GM21786 (cell line): ENCODE measurements at regions not wholly inside any gene's neighbourhood (a gene's known extent, or its start where the extent isn't known, plus 50 kb on each side); places are given as distances from the start of the nearest gene placed in this dataset.
"Not testable (repeated sequence)": the region's sequence is repeated elsewhere in the genome, so short reads cannot be mapped to it uniquely, and the experiment has no call there.

ENCODE experiments used
- ATAC-seq: cut with Tn5 transposase; IDR thresholded peaks from one replicate; pipeline ENCODE4 v1.9.1; 2021; ENCODE audit not compliant: unreplicated experiment

DNA sequence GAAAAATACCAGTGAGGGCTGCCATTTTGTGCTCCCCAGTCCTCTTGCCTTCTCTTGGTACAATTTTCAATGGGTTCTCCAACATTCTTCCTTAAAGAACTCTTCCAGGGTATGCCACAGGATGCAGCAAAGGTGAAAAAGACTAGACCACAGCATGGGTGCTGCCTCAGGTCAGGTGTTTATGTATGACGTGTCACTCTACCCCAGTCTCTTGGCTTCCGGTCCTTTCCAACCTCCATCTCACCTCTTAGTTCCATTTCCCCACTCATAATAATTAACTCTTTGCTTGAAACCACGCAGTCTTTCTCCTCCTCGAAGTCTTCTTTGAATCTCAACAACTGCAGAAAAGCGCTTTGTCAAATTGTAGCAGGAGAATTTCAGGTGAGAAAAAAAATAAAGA is 104.7 kb upstream of the TBC1D5 start:
- ATAC-seq = no peak

DNA sequence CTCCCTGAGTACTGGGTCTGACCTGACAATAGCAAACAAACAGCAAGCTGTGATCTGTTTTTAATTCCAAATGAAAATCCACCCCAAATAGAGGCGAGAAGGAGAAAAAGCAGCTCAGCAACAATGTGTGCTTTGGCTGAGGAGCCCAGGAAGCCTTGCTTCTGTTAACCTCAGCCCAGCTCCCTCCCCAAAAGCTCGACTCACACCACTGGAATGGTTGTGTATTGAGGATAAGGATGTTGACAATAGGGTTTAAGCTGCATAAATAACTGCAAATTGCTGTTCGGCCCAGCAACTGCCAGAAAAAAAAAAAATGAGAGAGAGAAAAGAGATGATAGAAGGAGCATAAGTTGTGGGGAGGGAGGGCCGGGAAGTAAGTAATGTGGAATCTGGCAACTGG is 104.0 kb upstream of the TBC1D5 start:
- no peak for ATAC-seq

DNA sequence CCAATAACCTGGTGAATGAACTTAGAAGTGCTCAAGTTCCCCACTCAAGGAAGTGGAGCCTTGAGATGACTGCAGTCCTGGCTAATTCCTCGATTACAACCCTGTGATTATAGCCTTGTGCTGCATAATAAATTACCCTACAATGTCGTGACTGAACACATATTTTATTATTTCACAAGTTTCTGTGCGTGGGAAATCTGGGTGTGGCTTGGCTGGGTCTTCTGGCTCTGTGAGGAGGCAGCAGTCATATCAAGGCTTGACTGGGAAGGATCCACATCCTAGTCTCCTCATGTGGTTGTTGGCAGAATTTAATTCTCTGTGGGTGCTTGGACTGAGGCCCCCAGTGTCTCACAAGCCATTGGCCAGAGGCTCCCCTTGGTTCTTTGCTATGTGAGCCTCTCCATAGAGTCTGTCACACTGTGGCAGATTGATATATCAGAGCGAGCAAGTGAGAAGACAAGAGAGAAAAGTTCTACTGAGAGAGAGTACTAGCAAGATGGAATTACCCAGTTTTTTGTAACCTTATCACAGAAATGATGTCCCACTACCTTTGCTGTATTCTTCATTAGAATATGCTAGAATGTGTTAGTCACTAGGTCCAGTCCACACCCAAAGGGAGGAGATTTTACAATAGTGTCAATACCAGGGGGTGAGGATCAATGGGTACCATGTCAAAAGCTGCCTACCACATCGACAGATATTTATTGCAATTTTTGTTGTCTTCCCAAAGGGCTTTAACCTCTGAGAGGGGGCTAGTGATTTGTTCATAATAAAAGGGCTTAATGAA is 102.8 kb upstream of the TBC1D5 start:
- ATAC-seq = no peak

DNA sequence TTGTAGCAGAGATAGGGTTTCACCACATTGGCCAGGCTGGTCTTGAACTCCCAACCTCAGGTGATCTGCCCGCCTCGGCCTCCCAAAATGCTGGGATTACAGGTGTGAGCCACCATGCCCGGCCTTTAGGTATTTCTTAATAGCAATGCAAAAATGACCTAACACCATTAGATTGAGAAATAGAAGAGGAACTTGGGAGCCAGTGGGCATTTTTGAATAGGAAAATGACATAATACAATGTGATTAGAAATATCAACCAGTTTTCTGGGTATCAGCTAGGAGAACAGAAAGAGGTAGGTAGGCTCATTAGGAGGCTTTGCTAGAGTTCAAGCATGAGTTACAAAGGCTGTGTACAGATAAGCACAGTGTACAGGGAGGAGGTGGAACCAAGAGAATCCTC is 101.8 kb upstream of the TBC1D5 start:
- ATAC-seq = no peak

DNA sequence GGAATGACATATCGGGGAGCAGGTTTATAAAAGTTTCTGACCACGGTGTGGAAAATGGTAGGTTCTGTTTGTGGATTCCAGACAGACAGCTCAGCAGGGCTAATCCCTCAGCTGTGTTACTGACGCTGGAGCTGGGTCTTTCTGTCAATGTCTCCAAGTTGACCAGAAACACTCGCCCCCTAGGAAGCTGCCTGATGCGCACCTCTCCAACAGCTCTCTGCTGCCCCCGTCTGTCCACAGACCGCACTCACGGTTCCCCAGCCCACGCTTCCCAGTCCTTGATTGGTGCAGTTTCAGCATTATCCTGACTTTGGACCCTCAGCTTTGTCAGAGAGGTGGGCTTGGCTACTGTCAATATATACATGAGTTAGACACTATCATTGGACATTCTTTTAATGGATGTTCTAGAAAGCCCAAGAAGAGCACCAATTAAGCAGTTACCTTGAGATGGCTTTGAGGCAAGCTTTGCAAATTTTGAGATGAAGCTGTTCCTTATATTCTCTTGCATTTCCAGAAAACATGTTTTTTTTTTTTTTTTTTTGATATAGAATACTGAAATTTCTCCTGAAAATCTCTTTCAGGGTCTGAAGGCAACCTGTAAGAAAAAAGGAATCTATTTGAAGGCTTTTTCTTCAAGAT is 98.9 kb upstream of the TBC1D5 start:
- peak; percentile 89 for ATAC-seq

DNA sequence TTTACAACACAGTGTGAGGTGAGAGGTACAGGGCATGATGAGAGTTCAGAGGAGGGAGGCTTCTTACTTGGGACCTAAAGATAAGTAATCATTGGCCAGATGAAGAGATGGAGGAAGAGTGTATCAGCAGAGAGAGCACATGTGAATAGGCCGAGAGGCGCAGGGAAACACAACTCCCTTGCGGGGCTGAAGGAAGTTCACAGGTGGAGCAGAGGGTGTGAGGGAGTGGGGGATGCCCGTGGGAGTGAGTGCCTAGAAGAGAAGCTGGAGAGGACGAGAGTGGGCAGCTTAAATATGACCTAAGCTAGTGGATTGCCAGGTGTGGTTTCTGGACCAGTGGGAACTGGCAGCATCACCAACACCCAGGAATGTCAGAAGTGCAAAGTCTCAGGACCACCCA is 98.2 kb upstream of the TBC1D5 start:
- no peak for ATAC-seq

DNA sequence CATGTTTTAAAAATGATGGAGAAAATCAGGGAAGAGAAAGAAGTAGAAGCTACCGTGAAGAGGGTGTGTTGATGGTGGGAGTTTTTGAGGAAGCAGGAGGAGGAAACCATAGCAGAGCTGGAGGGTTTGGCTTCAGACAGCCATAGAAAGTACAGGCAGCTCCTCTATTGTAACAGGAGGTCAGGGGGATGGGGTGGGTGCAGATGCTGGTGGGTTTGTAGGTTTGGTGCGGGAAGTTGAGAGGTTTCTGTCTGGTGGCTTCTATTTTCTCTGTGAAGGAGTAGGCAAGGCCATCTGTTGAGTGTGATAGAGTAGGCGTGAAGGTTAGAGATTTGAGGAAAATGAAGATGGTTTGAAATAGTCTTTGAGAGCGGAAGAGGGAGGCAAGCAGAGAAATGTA is 97.7 kb upstream of the TBC1D5 start:
- ATAC-seq = no peak

DNA sequence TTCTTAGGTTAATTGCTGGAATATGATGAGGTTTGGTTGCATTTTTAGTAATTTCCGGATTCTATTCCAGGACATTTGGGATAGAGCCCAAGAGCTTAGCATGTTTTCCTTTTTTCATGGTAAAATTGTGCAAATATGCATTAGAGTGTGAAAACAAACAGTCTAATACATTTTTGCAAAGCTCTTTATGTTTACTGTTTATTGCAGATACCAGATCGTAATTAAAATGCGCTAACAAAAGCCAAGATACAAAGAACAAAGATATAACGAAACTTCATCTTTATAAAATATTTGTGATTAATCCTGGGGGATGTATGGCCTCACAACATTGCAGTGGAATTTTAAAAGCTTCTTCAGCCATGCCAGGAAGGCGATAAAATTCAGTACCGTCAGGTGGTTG is 94.5 kb upstream of the TBC1D5 start:
- ATAC-seq = no peak

DNA sequence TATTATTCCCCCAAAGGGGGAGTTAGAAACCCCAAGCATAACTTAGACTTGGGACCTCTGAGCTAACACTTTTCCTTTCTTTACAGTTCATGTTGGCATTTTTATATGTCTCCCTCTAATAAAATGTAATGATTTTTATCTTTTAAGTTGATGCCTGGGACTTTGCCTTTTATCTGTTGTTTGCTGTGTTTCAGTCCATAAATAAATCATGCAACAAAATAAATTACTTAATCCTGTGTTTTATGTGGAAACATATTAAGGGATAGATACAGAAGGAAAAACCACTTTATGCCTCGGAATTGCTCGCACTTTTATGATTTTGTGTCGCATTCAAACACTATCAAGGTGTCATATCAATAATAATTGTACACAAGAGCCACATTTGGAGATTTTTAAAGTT is 93.7 kb upstream of the TBC1D5 start:
- ATAC-seq = no peak

DNA sequence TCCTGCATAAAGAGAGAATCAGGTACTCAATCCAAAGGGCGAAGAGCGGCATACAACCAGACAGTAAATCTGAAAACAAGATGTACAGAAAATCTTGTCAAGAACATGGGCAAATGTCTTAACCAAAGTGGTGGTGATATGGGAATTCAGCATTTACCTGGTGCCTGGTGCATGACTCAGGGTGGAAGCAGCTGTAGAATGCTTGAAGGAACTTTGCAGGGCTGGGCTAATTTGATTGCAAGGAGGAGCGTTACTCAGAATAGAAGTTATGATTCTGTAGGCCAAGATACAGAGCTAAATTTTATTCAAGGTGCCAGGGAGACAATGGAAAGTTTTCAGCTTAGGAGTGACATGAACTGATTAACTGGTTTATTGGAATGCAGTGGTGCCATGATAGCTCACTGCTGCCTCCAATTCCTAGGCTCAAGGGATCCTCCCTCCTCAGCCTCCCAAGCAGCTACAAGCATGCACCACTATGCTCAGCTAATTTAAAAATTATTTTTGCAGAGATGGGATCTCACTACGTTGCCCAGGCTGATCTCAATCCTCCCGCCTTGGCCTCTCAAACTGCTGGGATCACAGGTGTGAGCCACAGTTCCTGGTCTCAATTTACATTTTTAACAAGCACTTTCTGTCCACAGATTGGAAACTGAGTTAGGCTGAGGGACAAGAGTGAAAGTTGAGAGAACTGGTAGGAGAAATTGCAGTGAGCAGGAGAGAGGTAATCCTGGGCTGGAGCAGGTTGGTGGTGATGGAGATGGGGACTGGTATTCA is 91.5 kb upstream of the TBC1D5 start:
- ATAC-seq = no peak

DNA sequence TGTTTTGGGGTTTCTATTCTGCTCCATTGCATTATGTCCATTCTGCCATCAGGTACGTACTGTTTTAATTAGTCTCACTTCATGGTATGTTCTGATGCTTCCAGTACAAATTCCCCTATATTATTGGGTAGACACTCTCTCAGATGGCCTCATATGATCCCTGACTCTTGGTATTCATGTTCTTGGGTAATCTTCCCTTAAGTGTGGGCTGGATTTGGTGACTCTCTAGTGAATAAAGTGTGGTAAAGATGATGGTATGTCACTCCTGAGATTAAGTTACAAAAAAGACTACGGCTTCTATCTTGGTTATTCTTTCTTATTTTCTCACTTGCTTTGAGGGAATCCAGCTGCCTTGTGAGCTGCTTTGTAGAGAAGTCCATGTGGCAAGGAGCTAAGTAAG is 89.6 kb upstream of the TBC1D5 start:
- no peak for ATAC-seq

DNA sequence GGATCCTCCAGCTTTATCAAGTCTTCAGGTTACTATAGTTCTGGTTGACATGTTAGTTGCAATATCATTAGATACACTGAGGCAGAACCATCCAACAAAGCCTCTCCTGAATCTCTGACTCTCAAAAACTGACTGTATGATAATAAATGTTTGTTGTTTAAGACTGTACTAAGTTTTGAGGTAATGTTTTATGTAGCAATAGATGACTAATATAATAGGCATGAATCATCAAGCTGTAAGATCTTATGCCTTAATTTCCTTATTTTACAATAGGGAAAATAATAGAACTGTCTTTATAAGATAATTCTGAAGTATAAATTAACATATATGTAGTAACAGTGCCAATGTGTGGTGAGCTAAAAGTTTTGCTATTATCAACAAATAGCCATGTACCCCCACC is 88.9 kb upstream of the TBC1D5 start:
- ATAC-seq = no peak

DNA sequence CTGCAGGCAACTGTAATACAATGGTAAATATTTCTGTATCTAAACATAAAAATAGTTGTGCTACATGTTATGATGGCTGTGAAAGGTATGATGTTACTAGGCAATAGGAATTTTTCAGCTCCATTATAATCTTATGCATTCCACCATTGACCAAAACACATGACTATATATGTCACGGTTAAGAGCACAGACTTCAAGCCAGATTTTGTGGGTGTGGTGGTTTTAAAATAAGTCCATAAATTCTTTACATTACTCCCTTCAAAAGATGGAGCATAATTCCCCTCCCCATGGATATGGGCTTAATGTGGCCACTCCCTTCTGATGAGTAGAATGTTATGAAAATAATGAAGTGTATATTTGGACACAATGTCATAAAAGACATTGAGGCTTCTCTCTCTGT is 88.4 kb upstream of the TBC1D5 start:
- no peak for ATAC-seq

DNA sequence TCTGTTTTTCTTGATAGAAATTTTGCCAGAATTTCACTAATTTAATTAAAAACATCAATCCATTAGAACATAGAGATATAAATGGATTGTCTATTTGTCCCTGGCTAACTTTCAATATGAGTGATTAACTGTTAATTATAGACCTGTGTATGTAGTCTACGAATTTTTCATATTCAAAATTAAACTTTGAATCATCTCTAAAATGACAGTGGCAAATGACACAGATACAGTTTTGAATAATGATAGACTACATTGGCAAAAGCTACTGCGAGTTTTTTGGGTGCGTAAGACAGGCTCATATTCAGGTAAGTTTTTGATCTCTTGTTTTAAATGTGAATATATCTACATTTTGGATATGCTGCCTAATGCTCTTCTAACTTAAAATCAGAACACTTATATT is 86.0 kb upstream of the TBC1D5 start:
- ATAC-seq = no peak

DNA sequence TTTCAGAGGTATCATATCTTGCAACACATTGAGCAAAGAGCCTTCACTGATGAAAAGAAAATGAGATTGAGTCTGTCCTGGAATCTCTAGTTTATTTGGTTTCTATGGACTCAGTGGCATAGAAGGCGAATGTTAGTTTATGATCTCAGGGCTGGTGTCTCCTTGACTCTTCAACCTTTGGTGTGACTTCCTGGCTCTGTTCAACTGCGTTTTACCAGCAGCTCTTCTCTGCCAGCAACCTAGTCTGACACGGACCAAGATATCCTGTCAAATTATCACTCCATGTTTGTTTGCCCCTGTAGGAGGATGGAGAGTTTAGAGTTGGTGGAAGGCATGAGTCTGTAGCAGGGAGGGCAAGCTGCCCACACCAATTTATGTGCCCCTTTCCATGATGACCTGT is 82.9 kb upstream of the TBC1D5 start:
- ATAC-seq = no peak

DNA sequence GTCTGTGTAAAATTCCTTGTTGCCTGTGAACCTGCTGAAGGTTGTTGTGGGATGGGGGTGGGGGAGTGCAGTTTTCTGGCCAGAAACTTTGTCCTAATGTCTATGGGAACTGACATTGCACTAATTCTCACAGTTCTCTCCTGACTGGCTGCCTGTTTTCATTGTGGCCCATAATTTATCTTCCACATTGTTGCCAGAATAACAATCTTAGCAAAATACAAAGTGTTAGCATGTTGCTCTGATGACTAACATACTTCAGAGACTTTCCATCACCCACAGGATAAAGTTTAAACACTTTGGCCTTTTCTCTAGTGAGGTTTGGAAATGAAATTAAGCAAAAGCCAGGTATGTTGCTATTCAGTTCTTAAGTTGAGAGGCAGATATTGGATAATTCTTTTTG is 81.4 kb upstream of the TBC1D5 start:
- ATAC-seq = no peak

DNA sequence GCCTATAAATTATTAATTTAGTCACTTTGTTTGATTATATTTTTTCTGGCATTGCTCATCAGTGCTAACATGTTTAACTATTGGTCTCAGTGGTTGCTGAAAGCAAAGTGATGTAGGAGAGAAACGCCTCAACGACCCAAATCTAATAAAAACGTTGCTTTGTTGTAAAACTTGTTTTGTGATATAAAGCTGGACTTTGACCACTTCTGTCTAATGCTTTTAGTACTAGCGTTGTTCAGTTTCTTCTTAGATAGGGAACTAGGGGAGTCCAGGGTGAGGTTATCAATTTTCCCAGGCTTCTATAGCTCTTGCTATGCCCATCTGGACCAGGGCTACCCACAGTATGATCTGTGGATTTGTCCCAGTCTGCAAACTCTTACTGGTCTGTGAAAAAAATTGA is 80.6 kb upstream of the TBC1D5 start:
- ATAC-seq = no peak

DNA sequence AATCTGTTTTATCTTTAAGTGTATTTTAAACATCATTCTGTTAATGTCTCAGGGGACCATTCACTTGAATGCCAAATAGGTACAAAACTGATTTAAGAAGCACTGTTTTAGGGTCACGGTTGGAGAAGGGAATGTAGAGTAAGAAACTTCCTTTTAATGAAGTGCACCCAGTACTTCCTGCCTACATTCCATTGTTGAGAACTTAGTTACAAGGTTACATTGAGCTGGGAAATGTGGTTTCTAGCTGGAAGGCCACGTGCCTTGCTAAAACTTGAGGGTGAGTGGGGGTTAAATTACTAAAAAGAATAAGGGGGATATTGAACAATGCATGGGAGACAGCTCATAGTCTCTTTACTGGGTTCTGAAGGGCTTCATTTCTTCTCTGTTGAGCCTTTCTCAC is 78.3 kb upstream of the TBC1D5 start:
- ATAC-seq = no peak

DNA sequence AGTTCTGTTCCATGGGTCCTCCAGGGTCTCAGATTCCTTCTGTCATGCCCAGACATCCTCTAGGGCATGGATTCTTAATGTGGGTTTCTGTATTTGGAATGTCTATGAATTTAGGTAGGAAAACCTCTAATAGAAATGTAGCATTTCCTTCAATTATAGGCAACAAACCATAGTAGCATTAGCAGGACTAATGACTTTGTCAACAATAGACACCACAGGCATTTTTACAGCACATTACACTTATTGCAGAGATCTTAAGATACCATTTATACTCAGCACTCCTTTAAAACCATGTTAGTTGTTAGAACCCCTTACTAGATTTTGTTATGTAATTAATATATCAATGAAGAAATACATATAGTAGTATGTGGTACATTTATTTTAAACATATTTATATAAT is 77.8 kb upstream of the TBC1D5 start:
- ATAC-seq = no peak

DNA sequence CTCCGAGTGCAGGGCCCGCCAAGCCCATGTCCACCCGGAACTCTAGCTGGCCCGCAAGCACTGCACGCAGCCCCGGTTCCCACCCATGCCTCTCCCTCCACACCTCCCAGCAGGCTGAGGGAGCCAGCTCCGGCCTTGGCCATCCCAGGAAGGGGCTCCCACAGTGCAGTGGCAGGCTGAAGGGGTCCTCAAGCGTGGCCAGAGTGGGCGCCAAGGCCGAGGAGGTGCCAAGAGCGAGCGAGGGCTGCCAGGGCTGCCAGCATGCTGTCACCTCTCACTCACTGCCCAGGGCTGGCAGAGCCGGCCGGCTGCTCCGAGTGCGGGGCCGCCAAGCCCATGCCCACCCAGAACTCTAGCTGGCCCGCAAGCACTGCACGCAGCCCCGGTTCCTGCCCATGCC is 75.5 kb upstream of the TBC1D5 start:
- ATAC-seq = not testable (repeated sequence)

DNA sequence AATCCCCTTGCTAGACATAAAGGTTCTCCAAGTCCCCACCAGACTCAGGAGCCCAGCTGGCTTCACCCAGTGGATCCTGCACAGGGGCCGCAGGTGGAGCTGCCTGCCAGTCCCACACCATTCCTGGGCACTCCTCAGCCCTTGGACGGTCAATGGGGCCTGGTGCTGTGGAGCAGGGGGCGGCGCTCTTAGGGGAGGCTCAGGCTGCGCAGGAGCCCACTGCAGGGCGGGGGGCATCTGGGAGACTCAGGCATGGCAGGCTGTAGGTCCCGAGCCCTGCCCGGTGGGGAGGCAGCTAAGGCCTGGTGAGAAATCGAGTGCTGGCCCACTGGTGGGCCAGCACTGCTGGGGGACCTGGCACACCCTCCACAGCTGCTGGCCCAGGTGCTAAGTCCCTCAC is 75.1 kb upstream of the TBC1D5 start:
- no peak for ATAC-seq

DNA sequence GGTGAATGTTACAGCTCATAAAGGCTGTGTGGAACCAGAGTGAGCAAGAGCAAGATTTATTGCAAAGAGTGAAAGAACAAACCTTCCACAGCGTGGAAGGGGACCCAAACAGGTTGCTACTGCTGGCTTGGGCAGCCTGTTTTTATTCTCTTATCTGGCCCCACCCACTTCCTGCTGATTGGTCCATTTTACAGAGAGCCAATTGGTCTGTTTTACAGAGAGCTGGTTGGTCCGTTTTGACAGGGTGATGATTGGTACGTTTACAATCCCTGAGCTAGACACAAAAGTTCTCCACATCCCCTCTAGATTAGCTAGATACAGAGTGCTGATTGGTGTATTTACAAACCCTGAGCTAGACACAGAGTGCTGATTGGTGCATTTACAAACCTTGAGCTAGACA is 74.4 kb upstream of the TBC1D5 start:
- not testable (repeated sequence) for ATAC-seq
